Stomach (tissue), 8 donors: ENCODE measurements at regions not wholly inside any gene's neighbourhood (a gene's known extent, or its start where the extent isn't known, plus 50 kb on each side); places are given as distances from the start of the nearest gene placed in this dataset.

ENCODE experiments used
- DNase-seq, 2 donors: peaks; one replicate each; pipeline versions ENCODE4 v3.0.0 to v3.0.0-alpha.2; 2013 to 2019
- H3K27ac ChIP-seq, 5 donors: fragments of 200-600 bp in 4 of 5; sonication (generic) in 4 of 5; one replicate each; pipeline ENCODE4 v1.5.1; 2013 to 2019; ENCODE audit warnings: mild to moderate bottlenecking in 1 of 5, moderate library complexity in 1 of 5
- H3K27me3 ChIP-seq, 3 donors: fragments of 200-600 bp; sonication (generic); one replicate each; pipeline ENCODE4 v1.5.1; 2017 to 2019; ENCODE audit warnings: mixed run types in 1 of 3
- H3K36me3 ChIP-seq, 4 donors: fragments of 200-600 bp; sonication (generic); 1 replicate in 3 of 4; 2 replicates in 1 of 4; pipeline ENCODE4 v1.5.1; 2016 to 2019
- H3K4me1 ChIP-seq, 4 donors: fragments of 200-600 bp; sonication (generic); one replicate each; pipeline ENCODE4 v1.5.1; 2016 to 2019
- H3K4me3 ChIP-seq, 4 donors: fragments of 200-600 bp; sonication (generic) in 3 of 4; one replicate each; pipeline ENCODE4 v1.5.1; 2016 to 2019; ENCODE audit warnings: mild to moderate bottlenecking in 1 of 4
- H3K9me3 ChIP-seq, 4 donors: fragments of 200-600 bp; sonication (generic); one replicate each; pipeline ENCODE4 v1.5.1; 2016 to 2019
- CTCF ChIP-seq, 7 experiments: fragments of 450-650 bp in 4 of 7; fragments of 200-600 bp in 3 of 7; sonication (generic) in 3 of 7; IDR thresholded peaks; one replicate each; pipeline ENCODE4 v1.5.1; 2016 to 2019; ENCODE audit warnings: antibody characterized with exemption in 7 of 7, control low read depth in 2 of 7, mild to moderate bottlenecking in 1 of 7
- EP300 ChIP-seq: sonication (generic); formaldehyde crosslinking; IDR thresholded peaks from one replicate; pipeline ENCODE4 v1.6.1; 2017; ENCODE audit warnings: antibody characterized with exemption
- POLR2A ChIP-seq, 4 donors: fragments of 450-650 bp; IDR thresholded peaks; one replicate each; pipeline ENCODE4 v1.6.1; 2016; ENCODE audit warnings: antibody characterized with exemption in 4 of 4, control low read depth in 2 of 4, mild to moderate bottlenecking in 1 of 4, moderate library complexity in 1 of 4
- POLR2AphosphoS5 ChIP-seq, 3 donors: sonication (generic); formaldehyde crosslinking; IDR thresholded peaks; one replicate each; pipeline ENCODE4 v1.6.1; 2016; ENCODE audit warnings: antibody characterized with exemption in 3 of 3
- WGBS, 5 donors: extraction: QIAGEN DNeasy Blood & Tissue Kit in 3 of 5; methylation state at CpG; one replicate each; pipeline versions ENCODE4 v1.1.5 to v1.1.7; 2013 to 2018; 5-methylcytosine and 5-hydroxymethylcytosine counted together
- intact Hi-C: fragments of 100-400 bp; cut with DNase I; formaldehyde crosslinking; loops from one replicate; pipeline ENCODE4 v1.15.1; 2023; ENCODE audit warnings: low total_unique reads
- donor health status: healthy with polysubstance abuse.
- donor health status: Bipolar disorder and iron deficiency.
- donor health status: healthy.

GRCh38 chr13:90287521-90287920 is 1060.0 kb upstream of the MIR17HG start:
- no peak for DNase-seq

GRCh38 chr13:90293793-90294361 is 1053.6 kb upstream of the MIR17HG start:
- no peak for TF ChIP-seq EP300
- no peak for TF ChIP-seq POLR2AphosphoS5 (IDR thresholded peaks at IDR 0.05)
- no peak for TF ChIP-seq POLR2A (IDR thresholded peaks at IDR 0.05)
- TF ChIP-seq CTCF (IDR thresholded peaks at IDR 0.05), result no peak
- intact Hi-C loops, result no loop called here

More at GRCh38 chr13:90287521-90287920, 1060.0 kb upstream of the MIR17HG start:
- Histone ChIP-seq H3K4me3 (no peak overlapping the region), H3K27me3 (no peaks in the 10 kb centered on the region), H3K36me3 (no peaks in the 10 kb centered on the region), H3K9me3 (peaks cover 0 to 7% (median 0%) of the 10 kb centered on the region in 4 donors), H3K4me1 (no peaks in the 10 kb centered on the region), H3K27ac (no peak overlapping the region)
- intact Hi-C loops, result no loop called here
- 88 to 95% (median 92%) methylated on average over 8 of the region's 8 CpGs for WGBS, 5 donors
- TF ChIP-seq CTCF (IDR thresholded peaks at IDR 0.05) (no peak), EP300 (no peak), POLR2A (IDR thresholded peaks at IDR 0.05) (no peak), POLR2AphosphoS5 (IDR thresholded peaks at IDR 0.05) (no peak)

GRCh38 chr13:90299238-90299637 is 1048.2 kb upstream of the MIR17HG start:
- Histone ChIP-seq H3K4me3 (no peak overlapping the region), H3K27ac (no peak overlapping the region), H3K27me3 (no peaks in the 10 kb centered on the region), H3K36me3 (no peaks in the 10 kb centered on the region), H3K4me1 (no peaks in the 10 kb centered on the region), H3K9me3 (no peaks in the 10 kb centered on the region)
- intact Hi-C loops, result no loop called here
- no peak for TF ChIP-seq POLR2AphosphoS5 (IDR thresholded peaks at IDR 0.05)
- TF ChIP-seq POLR2A (IDR thresholded peaks at IDR 0.05), result no peak
- TF ChIP-seq CTCF (IDR thresholded peaks at IDR 0.05), result no peak
- TF ChIP-seq EP300, result no peak
- 77 to 87% (median 80%) methylated on average over 5 of the region's 5 CpGs for WGBS, 5 donors
- DNase-seq, result no peak

More at GRCh38 chr13:90293793-90294361, 1053.6 kb upstream of the MIR17HG start:
- Histone ChIP-seq H3K36me3 (no peaks in the 10 kb centered on the region), H3K9me3 (peaks cover 0 to 4% (median 0%) of the 10 kb centered on the region in 4 donors), H3K27me3 (no peaks in the 10 kb centered on the region), H3K4me3 (no peak overlapping the region), H3K4me1 (no peaks in the 10 kb centered on the region), H3K27ac (no peak overlapping the region)
- no peak for DNase-seq
- 76 to 86% (median 82%) methylated on average over 7 of the region's 7 CpGs for whole genome bisulfite sequencing, 5 donors

- no peaks in the 10 kb centered on the region for H3K4me1 ChIP-seq
- H3K36me3 ChIP-seq, result no peaks in the 10 kb centered on the region
- no peak for TF ChIP-seq POLR2AphosphoS5 (IDR thresholded peaks at IDR 0.05)
- TF ChIP-seq CTCF (IDR thresholded peaks at IDR 0.05), result no peak
- TF ChIP-seq EP300, result no peak
- no peak for TF ChIP-seq POLR2A (IDR thresholded peaks at IDR 0.05)
- intact Hi-C loops, result no loop called here
- H3K27me3 ChIP-seq, result no peaks in the 10 kb centered on the region
- H3K27ac ChIP-seq, result no peak overlapping the region
- WGBS, 5 donors, result 88 to 95% (median 93%) methylated on average over 2 of the region's 2 CpGs
- DNase-seq, result no peak
- no peaks in the 10 kb centered on the region for H3K9me3 ChIP-seq
- H3K4me3 ChIP-seq, result no peak overlapping the region
Observed at GRCh38 chr13:90300015-90300414, 1047.5 kb upstream of the MIR17HG start.
